ENCODE measurements at regions not wholly inside any gene's neighbourhood (a gene's known extent, or its start where the extent isn't known, plus 50 kb on each side); places are given as distances from the start of the nearest gene placed in this dataset.

GRCh38 chr2:23073671-23074070 lies 311.3 kb upstream of the KLHL29 start:
- no peak for DNase-seq (ENCODE audit: low read depth in 2 of 2)

DNA sequence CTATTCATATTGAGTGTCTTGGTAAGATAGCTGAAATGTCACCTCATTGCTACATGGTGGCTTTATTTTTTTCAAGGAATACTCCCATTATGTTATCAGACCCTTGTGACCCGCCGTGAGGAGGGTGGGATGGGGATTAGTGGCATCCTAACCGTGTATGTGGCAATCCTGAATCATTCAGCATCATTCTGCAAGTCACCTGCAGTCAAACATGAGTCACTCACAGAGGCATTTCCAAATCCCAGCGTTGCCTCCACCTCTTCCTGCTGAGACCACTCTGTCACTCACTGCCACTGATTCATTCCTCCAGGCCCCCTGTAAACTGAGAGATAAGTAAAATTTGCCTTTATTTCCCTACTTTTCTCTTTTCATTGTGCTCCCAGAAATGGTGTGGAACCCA lies 307.4 kb upstream of the KLHL29 start:
- DNase-seq (ENCODE audit: low read depth in 2 of 2) = no peak

DNA sequence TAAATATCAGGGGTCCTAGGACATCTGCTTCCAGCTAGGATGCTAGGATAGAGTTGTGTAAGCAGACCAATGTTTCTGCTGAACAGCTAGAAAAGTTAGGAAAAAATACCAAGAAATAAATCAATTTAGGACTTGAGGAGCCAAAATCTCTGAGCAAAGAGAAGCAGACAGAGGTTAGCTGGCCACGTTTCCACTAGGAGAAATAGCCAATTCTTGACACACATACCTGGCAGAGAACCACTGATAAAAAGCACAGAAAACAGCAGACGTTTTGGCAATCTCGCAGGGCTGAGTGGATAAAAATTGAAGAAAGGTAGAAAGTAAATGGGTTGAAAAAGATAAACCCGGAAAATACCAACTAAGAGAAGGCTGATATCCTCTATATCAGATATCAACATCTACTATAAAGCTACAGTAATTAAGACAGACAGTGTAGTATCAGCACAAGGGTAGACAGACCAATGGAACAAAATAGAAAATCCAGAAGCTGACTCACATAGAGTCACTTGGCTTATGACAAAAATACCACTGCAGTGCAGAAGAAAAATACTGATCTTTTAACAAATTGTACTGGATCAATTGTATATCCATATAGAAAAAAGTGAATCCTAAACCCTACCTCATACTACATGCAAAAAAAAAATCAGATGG lies 306.1 kb upstream of the KLHL29 start:
- no peak for DNase-seq (ENCODE audit: low read depth in 2 of 2)

DNA sequence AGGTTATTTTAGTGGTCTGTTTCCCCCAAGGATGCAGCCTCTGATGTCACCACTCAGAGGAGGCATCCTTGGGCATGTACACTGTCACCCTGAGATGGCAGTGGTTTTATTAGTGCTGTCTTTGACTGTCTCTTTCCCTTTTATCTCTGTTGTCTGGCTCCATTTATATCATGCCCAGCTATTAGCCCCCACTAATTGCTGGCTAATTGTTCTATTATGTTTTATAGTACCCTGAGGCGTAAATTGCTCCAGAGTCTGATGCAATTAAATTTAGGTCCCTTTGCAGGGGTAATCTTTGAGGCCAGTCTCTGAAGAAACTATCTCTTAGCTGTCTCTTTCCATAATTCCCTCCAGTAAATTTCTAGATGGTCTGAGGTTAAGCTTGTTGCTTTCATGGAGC lies 301.0 kb upstream of the KLHL29 start:
- DNase-seq (ENCODE audit: low read depth in 2 of 2) = no peak

DNA sequence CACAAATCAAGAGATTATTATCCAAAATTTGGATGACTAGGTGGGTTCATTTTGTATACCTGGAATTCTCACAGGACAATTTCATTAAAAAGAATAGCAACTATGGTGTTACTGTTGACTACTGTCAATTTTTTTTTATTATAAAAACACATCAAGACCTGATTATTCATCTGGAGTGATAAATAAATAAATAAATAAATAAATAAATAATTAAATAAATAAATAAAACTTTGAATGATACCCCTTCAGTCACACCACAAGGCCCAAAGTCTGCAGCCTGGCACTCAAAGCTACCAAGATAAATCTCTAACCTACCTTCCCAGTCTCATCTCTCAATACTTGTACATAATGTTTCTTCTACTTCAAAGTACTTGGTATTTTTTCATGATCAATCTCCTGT lies 294.0 kb upstream of the KLHL29 start:
- no peak for DNase-seq (ENCODE audit: low read depth in 2 of 2)

DNA sequence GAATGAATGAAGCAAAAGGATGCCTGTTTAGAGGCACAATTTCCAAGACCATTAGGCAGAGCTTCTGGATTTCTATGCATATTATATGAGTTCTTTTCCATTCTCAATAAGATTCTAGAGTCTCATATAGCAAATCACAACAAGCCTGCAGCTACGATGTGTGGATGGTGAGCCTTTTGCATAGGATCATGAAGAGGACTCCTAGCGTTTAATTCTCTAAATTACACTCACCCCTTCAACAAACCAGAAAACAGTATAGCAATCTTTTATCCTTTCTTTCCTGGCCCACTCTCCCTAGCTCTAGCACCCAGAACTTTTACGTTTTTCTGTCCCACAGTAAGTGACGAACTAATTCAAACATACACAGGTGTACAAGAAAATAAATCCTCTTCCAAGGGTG lies 293.1 kb upstream of the KLHL29 start:
- no peak for DNase-seq (ENCODE audit: low read depth in 2 of 2)

GRCh38 chr2:23092831-23093230 lies 292.1 kb upstream of the KLHL29 start:
- no peak for DNase-seq (ENCODE audit: low read depth in 2 of 2)

GRCh38 chr2:23093513-23093912 lies 291.5 kb upstream of the KLHL29 start:
- no peak for DNase-seq (ENCODE audit: low read depth in 2 of 2)

- no peak for DNase-seq (ENCODE audit: low read depth in 2 of 2)
Observed at GRCh38 chr2:23096906-23097602, 287.9 kb upstream of the KLHL29 start.

DNA sequence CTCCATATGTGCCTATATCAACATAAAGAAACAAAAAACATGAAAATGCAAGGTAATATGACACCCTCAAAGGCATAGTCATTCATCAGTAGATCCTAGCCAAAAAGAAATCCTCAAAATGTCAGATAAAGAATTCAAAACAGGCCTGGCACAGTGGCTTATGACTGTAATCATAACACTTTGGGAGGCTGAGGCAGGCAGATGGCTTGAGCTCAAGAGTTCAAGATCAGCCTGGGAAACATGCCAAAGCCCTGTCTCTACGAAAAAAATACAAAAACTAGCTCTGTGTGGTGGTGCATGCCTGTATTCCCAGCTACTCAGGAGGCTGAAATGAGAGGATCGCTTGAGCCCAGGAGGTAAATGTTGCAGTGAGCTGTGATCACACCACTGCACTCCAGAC lies 284.6 kb upstream of the KLHL29 start:
- no peak for DNase-seq (ENCODE audit: low read depth in 2 of 2)

GRCh38 chr2:23106242-23106785 lies 278.7 kb upstream of the KLHL29 start:
- no peak for DNase-seq (ENCODE audit: low read depth in 2 of 2)

GRCh38 chr2:23107327-23107941 lies 277.5 kb upstream of the KLHL29 start:
- DNase-seq (ENCODE audit: low read depth in 2 of 2) = no peak

DNA sequence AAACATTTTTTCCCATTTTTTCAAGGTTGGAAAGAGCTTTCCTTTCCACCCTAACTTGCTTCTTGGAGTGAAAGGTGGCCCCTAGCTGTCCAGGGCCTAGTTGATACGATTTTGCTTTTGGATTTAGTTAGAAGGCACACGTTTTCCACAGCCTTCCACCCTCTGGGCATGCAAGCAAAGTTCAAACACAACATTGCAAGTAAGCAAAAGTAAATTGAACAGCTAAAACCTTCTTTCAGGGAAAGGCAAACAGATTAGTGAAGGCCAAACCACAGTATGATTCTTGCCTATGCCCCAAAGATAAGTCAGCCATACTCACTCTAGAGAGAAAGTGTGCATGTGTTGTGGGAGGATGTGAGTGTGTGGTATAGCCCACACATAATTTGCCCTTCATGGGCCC lies 273.7 kb upstream of the KLHL29 start:
- DNase-seq (ENCODE audit: low read depth in 2 of 2) = no peak

- DNase-seq (ENCODE audit: low read depth in 2 of 2) = no peak
Observed at GRCh38 chr2:23112517-23112916, 272.5 kb upstream of the KLHL29 start.

GRCh38 chr2:23114299-23114698 lies 270.7 kb upstream of the KLHL29 start:
- no peak for DNase-seq (ENCODE audit: low read depth in 2 of 2)

- no peak for DNase-seq (ENCODE audit: low read depth in 2 of 2)
Observed at GRCh38 chr2:23118313-23118712, 266.7 kb upstream of the KLHL29 start.

GRCh38 chr2:23118894-23119293 lies 266.1 kb upstream of the KLHL29 start:
- no peak for DNase-seq (ENCODE audit: low read depth in 2 of 2)

DNA sequence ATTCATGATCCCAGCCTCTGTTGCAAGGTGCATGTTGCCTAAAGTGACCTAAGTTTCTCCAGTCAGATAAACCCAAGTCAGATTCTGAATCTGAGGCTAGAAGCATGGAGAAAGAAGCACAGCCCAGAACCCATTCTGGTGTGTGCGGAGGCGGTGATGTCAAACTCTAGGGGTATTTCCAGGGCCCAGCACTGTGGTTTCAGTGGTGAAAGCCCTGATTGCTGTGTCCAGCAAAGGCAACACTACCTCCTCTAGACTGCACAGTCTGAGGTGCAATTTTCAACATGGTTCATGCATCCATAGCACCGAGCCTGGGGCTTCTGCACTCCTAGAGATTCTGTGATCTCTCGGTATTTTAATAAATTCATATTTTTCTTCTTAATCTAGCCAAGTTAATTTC lies 264.8 kb upstream of the KLHL29 start:
- DNase-seq (ENCODE audit: low read depth in 2 of 2) = no peak

GRCh38 chr2:23121968-23122648 lies 262.9 kb upstream of the KLHL29 start:
- DNase-seq (ENCODE audit: low read depth in 2 of 2) = no peak

GRCh38 chr2:23122681-23123215 lies 262.2 kb upstream of the KLHL29 start:
- no peak for DNase-seq (ENCODE audit: low read depth in 2 of 2)

- no peak for DNase-seq (ENCODE audit: low read depth in 2 of 2)
Observed at GRCh38 chr2:23123686-23124085, 261.3 kb upstream of the KLHL29 start.

GRCh38 chr2:23124214-23124750 lies 260.7 kb upstream of the KLHL29 start:
- no peak for DNase-seq (ENCODE audit: low read depth in 2 of 2)
